Mucosa of gallbladder (tissue), 1 donor: ENCODE measurements at regions not wholly inside any gene's neighbourhood (a gene's known extent, or its start where the extent isn't known, plus 50 kb on each side); places are given as distances from the start of the nearest gene placed in this dataset.
"Not testable (repeated sequence)": the region's sequence is repeated elsewhere in the genome, so short reads cannot be mapped to it uniquely, and the experiment has no call there.

Experiments
- DNase-seq: peaks from one replicate; pipeline ENCODE4 v3.0.0-alpha.2; 2020; ENCODE audit warnings: low spot score
- donor health status: DM: no; HTN: no; CAD: no.

GRCh38 chr14:23751616-23752015 is 115.5 kb downstream of the DHRS2 start:
- DNase-seq, result no peak

DNA sequence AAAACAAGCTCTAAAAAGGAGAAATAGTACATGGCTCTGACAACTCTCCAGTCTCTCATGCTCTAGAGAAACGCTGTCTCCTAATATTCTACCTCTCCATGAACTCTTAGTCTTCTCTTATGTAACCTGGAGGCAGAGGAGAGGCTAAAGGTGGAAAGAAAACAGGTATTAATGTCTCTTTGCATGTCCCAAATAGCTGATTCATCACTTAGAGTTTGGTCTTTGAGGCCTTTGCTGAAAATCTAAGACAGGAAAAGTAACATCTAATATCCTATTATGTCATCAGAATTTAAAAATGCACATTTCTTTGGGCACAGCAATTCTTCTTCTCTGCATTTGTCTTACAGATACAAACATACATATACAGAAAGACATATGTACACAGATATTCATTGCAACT is 127.2 kb downstream of the DHRS2 start:
- DNase-seq, result no peak

GRCh38 chr14:23766737-23767401 is 130.7 kb downstream of the DHRS2 start:
- DNase-seq, result no peak

- not testable (repeated sequence) for DNase-seq
Measured at GRCh38 chr14:23769221-23769728, 133.1 kb downstream of the DHRS2 start.

DNA sequence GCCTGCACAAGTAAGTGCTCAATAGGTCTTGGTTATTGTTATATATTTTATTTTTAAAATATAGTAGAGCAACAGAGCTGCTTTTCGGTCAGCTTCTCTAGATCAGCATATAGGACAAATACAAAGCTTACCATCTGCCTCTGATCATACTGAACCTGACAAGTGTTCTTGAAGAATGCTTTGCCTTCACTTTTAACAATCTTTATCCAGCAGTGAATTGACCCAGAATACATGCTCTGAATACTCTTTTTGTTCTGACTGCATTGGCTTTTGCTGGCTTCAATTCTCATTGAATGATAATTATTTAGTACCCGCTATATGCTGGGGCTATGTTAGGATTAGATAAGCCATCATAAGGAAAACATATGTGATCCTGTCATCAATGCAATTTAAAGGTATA is 137.8 kb downstream of the DHRS2 start:
- DNase-seq, result no peak

DNA sequence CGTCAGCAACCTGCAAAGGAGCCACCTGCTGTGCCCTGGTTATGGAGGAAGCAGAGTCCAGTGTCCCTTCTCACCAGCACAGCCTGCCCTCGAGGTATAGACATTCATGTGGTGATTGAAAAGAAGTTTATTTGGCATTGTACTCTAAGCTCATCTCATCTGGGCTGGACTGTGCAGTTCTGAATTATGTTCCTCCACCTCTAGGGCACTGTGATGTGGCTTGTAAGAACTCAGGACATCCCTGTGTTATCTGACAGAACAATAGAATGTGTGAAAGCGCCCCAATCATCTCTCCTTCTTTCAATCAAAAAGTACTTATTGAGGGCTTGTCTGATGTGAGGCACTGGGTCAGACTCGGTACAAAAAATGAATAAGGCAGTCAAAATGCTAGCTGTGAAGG is 140.1 kb downstream of the DHRS2 start:
- DNase-seq, result no peak

- DNase-seq, result no peak
Measured at GRCh38 chr14:23785208-23785607, 149.0 kb downstream of the DHRS2 start.

GRCh38 chr14:23787436-23787835 is 151.3 kb downstream of the DHRS2 start:
- DNase-seq, result no peak

GRCh38 chr14:23789696-23790095 is 153.5 kb downstream of the DHRS2 start:
- no peak for DNase-seq

GRCh38 chr14:23793532-23793931 is 157.4 kb downstream of the DHRS2 start:
- DNase-seq, result no peak

DNA sequence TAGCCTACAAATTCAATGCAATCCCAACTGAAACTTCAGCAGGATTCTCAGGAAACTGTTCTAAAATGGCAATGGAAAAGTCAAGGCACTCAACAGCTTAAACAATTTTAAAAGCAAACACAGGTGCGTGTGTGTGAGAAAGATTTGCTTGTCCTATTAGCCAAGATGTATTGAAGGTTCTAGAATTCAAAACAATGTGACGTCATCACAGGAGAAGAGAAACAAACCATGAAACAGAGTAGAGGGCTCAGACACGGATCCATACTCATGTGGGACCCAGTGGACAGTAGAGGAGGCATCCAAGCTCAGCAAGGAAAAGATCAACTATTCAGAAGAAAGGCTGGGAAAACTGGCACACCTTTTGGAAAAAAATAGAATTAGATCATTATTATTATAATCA is 152.8 kb upstream of the DHRS4 start:
- DNase-seq, result no peak

DNA sequence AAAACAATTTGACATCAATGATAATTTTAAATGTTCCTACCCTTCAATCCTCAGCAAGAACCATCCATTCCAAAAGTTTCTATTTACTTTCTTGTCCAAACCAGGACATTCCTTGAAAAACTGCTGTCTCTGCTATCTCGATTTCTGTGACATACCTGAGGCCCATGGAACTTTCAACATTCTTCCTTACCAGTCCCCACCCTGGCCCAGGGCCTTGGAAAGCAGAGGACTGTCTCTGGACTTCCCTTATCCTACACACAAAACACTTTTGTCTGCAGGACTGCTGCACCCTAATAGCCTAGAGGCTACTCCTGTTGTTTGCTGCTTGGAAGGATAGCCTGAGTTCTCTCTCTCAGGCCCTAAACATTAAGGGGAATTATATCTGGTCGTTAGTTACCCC is 151.8 kb upstream of the DHRS4 start:
- DNase-seq, result no peak

DNA sequence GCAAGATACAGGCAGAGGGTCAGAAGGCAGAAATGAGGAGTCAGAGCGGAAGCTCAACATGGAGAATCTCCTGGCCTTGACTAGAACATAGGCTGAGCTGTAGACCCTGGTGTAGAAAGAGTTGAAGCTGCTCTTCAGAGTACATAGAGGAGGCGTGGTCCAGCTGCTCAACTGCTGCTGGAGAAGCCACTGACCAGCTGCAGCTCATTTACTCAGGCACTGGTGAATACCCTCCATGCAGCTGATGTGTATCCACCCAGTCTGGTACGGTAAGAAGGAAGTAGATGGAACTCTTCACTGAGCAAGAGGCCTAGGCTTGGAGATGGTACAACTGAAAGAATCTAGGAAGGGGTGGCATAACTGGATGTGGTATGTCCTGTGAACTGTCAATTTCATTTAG is 148.8 kb upstream of the DHRS4 start:
- no peak for DNase-seq

GRCh38 chr14:23805761-23806160 is 147.8 kb upstream of the DHRS4 start:
- DNase-seq, result no peak

DNA sequence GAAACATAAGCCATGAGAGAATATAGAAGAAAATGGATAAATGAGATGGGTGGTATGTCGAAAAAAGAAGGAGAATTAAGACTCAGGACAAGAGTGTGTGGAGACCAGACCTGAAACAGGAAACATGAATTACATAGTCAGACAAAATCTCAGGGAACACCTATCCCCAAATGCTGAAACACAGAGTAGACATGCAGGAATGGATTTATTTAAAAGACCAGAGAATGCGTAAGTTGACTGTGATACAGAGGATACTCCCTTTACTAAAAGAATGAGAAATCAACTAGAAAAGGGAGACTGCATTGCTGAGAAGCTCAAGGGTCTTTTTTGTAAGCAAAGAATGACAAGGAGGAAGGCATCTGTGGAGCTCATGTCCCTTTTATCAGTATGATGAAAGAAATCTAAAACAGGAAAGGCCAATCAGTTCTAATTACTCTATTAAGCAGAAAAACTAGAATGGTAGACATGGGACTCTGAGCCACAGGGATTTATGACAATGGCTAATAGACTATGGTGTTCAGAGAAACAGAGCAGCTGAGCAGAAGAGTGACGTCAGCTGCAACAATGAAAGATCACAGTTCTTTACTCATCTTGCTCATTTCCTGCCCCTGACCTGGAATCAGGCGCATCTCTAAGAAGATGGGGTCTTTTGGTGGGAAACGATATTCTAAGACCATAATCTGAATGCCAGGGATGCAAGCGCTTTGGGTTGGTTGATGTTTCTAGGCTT is 138.9 kb upstream of the DHRS4 start:
- no peak for DNase-seq

- no peak for DNase-seq
Measured at GRCh38 chr14:23816371-23816770, 137.2 kb upstream of the DHRS4 start.

DNA sequence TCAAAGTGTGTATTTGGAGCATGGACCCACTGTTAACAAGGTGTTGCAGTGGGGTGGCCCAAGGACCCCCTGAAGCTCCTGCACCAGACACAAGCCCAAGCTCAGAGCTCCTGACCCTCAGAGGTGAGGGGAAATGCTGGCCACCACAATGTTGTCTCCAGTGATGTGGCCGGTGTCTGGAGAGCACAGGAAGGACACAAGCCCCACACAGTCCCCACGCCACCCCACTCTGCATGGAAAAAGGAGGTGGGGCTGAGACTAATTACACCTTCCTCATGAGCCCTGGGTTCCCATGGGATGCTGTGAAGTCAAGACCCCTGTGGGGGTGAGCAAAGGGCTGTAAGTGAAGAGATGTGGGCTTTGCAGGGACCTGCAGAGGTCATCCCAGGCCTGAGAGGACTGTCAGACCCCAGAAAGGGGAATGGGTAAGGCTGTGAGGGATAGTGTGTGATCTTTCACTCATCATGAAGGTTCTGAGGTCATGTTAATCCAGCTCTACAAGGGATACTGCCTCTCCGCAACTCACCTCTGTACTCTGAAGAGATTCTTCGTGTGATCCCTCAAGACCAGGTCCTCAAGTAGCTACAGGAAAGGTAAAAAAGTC is 136.3 kb upstream of the DHRS4 start:
- no peak for DNase-seq

GRCh38 chr14:23827100-23827892 is 126.3 kb upstream of the DHRS4 start:
- DNase-seq, result no peak

DNA sequence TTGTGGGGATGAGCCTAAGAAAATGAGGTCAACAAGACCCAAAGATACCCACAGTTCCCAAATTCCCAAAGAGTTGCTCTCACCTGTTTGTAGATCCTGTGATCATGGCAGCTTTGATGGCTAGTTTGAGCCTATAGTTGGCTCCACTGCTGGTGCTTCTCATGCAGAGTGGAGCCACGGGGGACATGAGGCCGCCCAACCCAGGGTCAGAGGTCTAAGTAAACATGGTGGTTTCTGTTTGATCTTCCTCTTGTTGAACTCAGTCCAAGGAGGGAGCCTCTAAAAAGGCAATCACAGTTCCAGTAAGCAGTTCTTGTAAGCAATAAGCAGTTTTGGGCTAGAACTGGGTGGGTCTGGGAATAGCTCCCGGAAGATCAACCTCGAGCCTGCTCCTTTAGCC is 125.6 kb upstream of the DHRS4 start:
- no peak for DNase-seq

DNA sequence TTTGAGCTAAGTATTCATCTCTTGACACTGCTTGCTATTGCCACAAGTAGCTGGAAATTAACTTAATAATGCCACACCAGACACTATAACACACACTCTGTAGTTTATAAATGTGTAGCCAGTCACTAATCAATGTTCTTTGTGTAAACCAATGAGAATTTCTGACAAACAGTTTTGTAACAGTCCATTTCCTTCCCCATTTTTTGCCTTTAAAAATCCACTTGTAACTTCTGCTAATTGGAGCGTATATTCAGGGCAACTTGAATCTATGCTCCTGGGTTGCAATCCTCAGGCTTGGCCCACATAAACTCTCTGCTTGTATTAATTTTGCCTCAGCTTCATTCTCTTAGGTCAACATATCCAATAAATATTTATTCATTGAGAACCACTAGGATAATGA is 125.0 kb upstream of the DHRS4 start:
- no peak for DNase-seq

- DNase-seq, result peak; percentile 25
Measured at GRCh38 chr14:23829736-23830471, 123.7 kb upstream of the DHRS4 start.

DNA sequence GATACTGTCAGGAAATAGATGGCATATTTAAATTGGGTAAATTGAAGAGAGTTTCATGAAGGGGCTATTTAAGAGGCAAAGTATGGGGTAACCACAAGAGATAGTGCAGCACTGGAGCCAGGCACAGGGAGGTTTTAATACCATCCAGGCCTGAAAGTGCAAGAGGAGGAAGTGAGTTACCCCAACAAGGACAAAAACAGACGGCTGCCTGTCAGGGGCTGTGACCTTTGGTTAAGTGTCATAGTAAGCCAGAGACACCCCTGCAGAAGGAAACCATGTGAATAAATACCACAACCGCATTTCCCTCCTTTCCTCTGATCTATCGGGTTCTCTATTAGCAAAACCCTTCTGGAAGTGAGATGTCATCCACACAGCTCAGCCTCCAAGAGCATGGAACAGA is 122.0 kb upstream of the DHRS4 start:
- no peak for DNase-seq
